HepG2 (cell line): ENCODE measurements at regions not wholly inside any gene's neighbourhood (a gene's known extent, or its start where the extent isn't known, plus 50 kb on each side); places are given as distances from the start of the nearest gene placed in this dataset.

Source experiments
- AHR ChIP-seq: IDR thresholded peaks from 2 replicates; pipeline ENCODE4 v1.6.1; 2018; ENCODE audit warnings: missing genetic modification reagents, missing compliant biosample characterization
- EP300 ChIP-seq, 3 experiments: sonication (generic) in 1 of 3; formaldehyde crosslinking in 1 of 3; IDR thresholded peaks; 2 replicates each; pipeline versions ENCODE4 v1.5.1 to v1.6.1; 2011 to 2020; ENCODE audit warnings: low read depth in 2 of 3, low read length in 2 of 3, borderline replicate concordance in 1 of 3, improper control_type of control experiment in 1 of 3, mild to moderate bottlenecking in 1 of 3, missing genetic modification reagents in 1 of 3, moderate library complexity in 1 of 3
- ISL2 ChIP-seq: sonication (generic); formaldehyde crosslinking; IDR thresholded peaks from 2 replicates; pipeline ENCODE4 v1.5.0; 2020; ENCODE audit warnings: missing genetic modification reagents
- NCOA2 ChIP-seq: sonication (generic); formaldehyde crosslinking; IDR thresholded peaks from 2 replicates; pipeline ENCODE4 v1.8.0; 2022; ENCODE audit warnings: inconsistent platforms
- TBX2 ChIP-seq: sonication (generic); formaldehyde crosslinking; IDR thresholded peaks from 2 replicates; pipeline ENCODE4 v1.5.0; 2020; ENCODE audit warnings: missing genetic modification reagents, mild to moderate bottlenecking, borderline replicate concordance
- ZNF235 ChIP-seq: sonication (generic); formaldehyde crosslinking; IDR thresholded peaks from 2 replicates; pipeline ENCODE4 v1.8.1; 2023; ENCODE audit warnings: mild to moderate bottlenecking, missing genetic modification reagents, borderline replicate concordance
- ZNF557 ChIP-seq: sonication (generic); formaldehyde crosslinking; IDR thresholded peaks from 2 replicates; pipeline ENCODE4 v1.4.0; 2020; ENCODE audit warnings: missing genetic modification reagents
- ZNF569 ChIP-seq: sonication (generic); formaldehyde crosslinking; IDR thresholded peaks from 2 replicates; pipeline ENCODE4 v1.5.0; 2020; ENCODE audit warnings: mild to moderate bottlenecking, missing genetic modification reagents, moderate library complexity, borderline replicate concordance
- ZNF589 ChIP-seq: sonication (generic); formaldehyde crosslinking; conservative IDR thresholded peaks from 2 replicates; pipeline ENCODE4 v1.8.0; 2022; ENCODE audit warnings: mild to moderate bottlenecking, moderate library complexity, missing genetic modification reagents
- TF ChIP-seq, protein P1 (sequence below): sonication (generic); formaldehyde crosslinking; IDR thresholded peaks from 2 replicates; pipeline ENCODE4 v1.4.0; 2020; ENCODE audit warnings: missing genetic modification reagents, mild to moderate bottlenecking, borderline replicate concordance
- TF ChIP-seq, protein P2 (sequence below): sonication (generic); formaldehyde crosslinking; IDR thresholded peaks from 2 replicates; pipeline ENCODE4 v1.4.0; 2020; ENCODE audit warnings: missing genetic modification reagents, borderline replicate concordance
- TF ChIP-seq, protein P3 (sequence below): sonication (generic); formaldehyde crosslinking; IDR thresholded peaks from 2 replicates; pipeline ENCODE4 v1.4.0; 2020; ENCODE audit warnings: mild to moderate bottlenecking, low read depth, missing genetic modification reagents
- TF ChIP-seq, protein P4 (sequence below): sonication (generic); formaldehyde crosslinking; IDR thresholded peaks from 2 replicates; pipeline ENCODE4 v1.4.0; 2020; ENCODE audit warnings: missing genetic modification reagents

DNA sequence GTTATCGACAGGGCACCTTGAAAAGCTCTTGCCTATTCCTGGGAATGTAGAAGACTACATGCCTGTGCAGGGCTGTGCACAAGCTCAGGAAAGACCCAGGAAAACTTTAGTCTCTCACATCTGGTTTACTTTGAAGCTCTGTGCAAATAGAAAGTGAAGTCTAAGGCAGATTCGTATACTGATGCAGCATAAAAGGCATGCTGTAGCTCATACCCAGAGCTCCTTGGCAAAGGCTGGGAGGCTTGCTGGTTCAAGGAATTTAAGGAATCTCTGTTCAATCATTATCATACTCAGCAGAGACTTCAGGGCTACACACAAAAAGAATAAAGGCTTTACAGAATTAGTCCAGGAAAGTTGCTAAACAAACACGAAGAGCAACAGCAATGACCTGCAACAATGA lies 192.0 kb downstream of the OTUD1 start (continued):
- TF ChIP-seq, protein P1, sequence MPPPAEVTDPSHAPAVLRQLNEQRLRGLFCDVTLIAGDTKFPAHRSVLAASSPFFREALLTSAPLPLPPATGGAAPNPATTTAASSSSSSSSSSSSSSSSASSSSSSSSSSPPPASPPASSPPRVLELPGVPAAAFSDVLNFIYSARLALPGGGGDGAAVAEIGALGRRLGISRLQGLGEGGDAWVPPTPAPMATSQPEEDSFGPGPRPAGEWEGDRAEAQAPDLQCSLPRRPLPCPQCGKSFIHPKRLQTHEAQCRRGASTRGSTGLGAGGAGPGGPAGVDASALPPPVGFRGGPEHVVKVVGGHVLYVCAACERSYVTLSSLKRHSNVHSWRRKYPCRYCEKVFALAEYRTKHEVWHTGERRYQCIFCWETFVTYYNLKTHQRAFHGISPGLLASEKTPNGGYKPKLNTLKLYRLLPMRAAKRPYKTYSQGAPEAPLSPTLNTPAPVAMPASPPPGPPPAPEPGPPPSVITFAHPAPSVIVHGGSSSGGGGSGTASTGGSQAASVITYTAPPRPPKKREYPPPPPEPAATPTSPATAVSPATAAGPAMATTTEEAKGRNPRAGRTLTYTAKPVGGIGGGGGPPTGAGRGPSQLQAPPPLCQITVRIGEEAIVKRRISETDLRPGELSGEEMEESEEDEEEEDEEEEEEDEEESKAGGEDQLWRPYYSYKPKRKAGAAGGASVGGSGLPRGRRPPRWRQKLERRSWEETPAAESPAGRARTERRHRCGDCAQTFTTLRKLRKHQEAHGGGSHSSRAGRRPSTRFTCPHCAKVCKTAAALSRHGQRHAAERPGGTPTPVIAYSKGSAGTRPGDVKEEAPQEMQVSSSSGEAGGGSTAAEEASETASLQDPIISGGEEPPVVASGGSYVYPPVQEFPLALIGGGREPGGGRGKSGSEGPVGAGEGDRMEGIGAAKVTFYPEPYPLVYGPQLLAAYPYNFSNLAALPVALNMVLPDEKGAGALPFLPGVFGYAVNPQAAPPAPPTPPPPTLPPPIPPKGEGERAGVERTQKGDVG (CRISPR knock-in tag), result no peak
- TF ChIP-seq EP300 (IDR thresholded peaks at IDR 0.05; ENCODE audit: low read depth in 2 of 2, low read length in 2 of 2) (no peak), EP300 (CRISPR knock-in tag; IDR thresholded peaks at IDR 0.05; ENCODE audit: borderline replicate concordance) (no peak), ZNF235 (CRISPR knock-in tag) (no peak), ISL2 (CRISPR knock-in tag) (no peak), ZNF569 (CRISPR knock-in tag) (no peak), NCOA2 (CRISPR knock-in tag) (no peak), ZNF589 (CRISPR knock-in tag) (no peak), ZNF557 (CRISPR knock-in tag) (no peak), AHR (CRISPR knock-in tag) (no peak), TBX2 (CRISPR knock-in tag) (no peak)
- TF ChIP-seq, protein P2, sequence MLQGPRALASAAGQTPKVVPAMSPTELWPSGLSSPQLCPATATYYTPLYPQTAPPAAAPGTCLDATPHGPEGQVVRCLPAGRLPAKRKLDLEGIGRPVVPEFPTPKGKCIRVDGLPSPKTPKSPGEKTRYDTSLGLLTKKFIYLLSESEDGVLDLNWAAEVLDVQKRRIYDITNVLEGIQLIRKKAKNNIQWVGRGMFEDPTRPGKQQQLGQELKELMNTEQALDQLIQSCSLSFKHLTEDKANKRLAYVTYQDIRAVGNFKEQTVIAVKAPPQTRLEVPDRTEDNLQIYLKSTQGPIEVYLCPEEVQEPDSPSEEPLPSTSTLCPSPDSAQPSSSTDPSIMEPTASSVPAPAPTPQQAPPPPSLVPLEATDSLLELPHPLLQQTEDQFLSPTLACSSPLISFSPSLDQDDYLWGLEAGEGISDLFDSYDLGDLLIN (CRISPR knock-in tag), result no peak
- TF ChIP-seq, protein P3, sequence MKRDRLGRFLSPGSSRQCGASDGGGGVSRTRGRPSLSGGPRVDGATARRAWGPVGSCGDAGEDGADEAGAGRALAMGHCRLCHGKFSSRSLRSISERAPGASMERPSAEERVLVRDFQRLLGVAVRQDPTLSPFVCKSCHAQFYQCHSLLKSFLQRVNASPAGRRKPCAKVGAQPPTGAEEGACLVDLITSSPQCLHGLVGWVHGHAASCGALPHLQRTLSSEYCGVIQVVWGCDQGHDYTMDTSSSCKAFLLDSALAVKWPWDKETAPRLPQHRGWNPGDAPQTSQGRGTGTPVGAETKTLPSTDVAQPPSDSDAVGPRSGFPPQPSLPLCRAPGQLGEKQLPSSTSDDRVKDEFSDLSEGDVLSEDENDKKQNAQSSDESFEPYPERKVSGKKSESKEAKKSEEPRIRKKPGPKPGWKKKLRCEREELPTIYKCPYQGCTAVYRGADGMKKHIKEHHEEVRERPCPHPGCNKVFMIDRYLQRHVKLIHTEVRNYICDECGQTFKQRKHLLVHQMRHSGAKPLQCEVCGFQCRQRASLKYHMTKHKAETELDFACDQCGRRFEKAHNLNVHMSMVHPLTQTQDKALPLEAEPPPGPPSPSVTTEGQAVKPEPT (CRISPR knock-in tag), result no peak
- TF ChIP-seq, protein P4, sequence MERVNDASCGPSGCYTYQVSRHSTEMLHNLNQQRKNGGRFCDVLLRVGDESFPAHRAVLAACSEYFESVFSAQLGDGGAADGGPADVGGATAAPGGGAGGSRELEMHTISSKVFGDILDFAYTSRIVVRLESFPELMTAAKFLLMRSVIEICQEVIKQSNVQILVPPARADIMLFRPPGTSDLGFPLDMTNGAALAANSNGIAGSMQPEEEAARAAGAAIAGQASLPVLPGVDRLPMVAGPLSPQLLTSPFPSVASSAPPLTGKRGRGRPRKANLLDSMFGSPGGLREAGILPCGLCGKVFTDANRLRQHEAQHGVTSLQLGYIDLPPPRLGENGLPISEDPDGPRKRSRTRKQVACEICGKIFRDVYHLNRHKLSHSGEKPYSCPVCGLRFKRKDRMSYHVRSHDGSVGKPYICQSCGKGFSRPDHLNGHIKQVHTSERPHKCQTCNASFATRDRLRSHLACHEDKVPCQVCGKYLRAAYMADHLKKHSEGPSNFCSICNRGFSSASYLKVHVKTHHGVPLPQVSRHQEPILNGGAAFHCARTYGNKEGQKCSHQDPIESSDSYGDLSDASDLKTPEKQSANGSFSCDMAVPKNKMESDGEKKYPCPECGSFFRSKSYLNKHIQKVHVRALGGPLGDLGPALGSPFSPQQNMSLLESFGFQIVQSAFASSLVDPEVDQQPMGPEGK (CRISPR knock-in tag), result no peak
